Kidney epithelial cell (primary cell): ENCODE measurements at regions not wholly inside any gene's neighbourhood (a gene's known extent, or its start where the extent isn't known, plus 50 kb on each side); places are given as distances from the start of the nearest gene placed in this dataset.

Experiments used
- DNase-seq: peaks from one replicate; pipeline ENCODE4 v3.0.0-alpha.2; 2010; ENCODE audit warnings: low read depth
- H3K27me3 ChIP-seq: 2 replicates; pipeline ENCODE4 v1.6.0; 2011; ENCODE audit warnings: low read length; ENCODE audit not compliant: control insufficient read depth, insufficient read depth
- H3K36me3 ChIP-seq: 2 replicates; pipeline ENCODE4 v1.5.1; 2011; ENCODE audit warnings: low read length; ENCODE audit not compliant: control insufficient read depth, insufficient read depth
- H3K4me3 ChIP-seq: 2 replicates; pipeline ENCODE4 v1.5.1; 2011; ENCODE audit warnings: low read depth, mild to moderate bottlenecking, control low read depth, low read length
- TF ChIP-seq, protein P1 (sequence below): IDR thresholded peaks from 2 replicates; pipeline ENCODE4 v1.5.1; 2011; ENCODE audit warnings: mild to moderate bottlenecking, moderate library complexity, low read length, control low read depth, inconsistent platforms; ENCODE audit not compliant: insufficient read depth, poor library complexity, severe bottlenecking

DNA sequence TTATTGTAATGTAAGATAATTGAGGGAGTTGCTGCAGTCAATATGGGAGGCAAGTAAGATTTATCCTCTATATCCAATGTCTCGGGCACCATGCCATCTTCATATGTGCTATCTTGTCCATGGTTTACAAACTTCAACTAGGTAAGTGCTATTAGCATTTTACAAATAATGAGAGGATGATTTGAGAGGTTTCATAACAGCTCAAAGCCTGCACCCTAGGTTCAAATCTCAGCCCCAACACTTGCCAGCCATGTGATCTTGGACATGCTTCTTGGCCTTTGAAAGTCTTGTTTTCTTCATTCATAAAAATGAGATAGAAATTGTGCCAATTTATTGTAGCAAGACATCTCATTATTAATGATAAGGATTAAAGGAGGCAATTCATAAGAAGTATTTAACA, 108.8 kb downstream of the RND3 start:
- Histone ChIP-seq H3K4me3 (no peak overlapping the region), H3K27me3 (no peaks in the 10 kb centered on the region), H3K36me3 (no peaks in the 10 kb centered on the region)
- TF ChIP-seq, protein P1, sequence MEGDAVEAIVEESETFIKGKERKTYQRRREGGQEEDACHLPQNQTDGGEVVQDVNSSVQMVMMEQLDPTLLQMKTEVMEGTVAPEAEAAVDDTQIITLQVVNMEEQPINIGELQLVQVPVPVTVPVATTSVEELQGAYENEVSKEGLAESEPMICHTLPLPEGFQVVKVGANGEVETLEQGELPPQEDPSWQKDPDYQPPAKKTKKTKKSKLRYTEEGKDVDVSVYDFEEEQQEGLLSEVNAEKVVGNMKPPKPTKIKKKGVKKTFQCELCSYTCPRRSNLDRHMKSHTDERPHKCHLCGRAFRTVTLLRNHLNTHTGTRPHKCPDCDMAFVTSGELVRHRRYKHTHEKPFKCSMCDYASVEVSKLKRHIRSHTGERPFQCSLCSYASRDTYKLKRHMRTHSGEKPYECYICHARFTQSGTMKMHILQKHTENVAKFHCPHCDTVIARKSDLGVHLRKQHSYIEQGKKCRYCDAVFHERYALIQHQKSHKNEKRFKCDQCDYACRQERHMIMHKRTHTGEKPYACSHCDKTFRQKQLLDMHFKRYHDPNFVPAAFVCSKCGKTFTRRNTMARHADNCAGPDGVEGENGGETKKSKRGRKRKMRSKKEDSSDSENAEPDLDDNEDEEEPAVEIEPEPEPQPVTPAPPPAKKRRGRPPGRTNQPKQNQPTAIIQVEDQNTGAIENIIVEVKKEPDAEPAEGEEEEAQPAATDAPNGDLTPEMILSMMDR: no peak
- DNase-seq: no peak

DNA sequence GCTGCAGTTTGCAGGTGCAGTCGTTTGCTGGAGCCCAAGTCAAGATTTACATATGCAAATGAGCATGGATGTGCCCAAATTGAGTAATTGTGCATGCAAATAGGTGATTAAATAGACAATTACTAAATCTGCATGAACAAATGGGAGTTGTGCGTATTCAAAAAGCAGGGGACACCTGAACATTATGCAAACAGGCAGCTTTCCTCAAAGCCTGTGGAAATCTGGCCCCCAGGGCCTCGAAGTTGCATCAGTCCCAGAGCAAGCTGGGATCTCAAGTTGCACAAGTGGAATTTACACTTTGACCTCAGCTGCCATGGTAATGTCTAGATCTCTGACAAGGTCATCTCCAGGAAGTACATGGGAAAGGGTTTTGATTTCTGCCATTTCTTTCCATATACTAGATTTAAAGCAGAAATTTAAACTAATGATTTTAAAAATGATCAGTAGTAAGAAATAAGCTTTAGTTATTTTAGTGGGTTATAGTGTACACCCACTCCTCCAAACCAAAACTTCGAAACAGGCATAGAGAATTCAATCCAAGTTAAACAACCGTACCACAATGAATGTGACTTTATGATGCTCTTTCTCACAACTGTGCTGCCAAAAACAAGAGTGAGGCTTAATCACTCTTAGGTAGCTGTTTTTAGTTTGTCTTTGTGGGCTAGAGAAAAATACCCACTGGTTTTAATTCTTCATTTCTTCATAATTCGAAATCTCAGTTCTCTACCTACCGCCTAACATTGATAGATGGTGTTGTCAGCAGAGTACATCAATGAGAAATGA, 110.7 kb downstream of the RND3 start:
- DNase-seq: no peak
- H3K36me3 ChIP-seq: no peaks in the 10 kb centered on the region
- H3K27me3 ChIP-seq: no peaks in the 10 kb centered on the region
- no peak overlapping the region for H3K4me3 ChIP-seq
- TF ChIP-seq, protein P1: no peak

DNA sequence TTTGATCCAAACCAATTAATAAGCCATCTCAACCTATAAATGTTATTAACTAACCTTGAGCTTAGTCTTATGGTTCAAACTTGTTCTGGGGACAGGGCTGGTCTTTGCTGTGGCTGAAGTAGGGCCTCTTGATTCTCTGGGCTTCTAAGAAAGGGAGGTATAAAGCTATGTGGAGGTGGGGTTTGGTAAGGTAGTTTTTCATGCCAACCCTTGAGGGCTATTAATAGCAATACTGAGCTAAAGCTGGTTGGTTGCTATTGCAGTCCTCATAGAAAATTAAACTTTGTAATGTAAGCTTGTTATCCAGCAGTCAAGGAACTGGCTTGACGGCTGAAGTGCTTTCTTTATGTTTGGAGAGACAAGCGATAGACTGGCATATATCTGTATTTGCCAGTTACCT, 112.1 kb downstream of the RND3 start:
- TF ChIP-seq, protein P1: no peak
- no peak for DNase-seq
- no peaks in the 10 kb centered on the region for H3K36me3 ChIP-seq
- H3K27me3 ChIP-seq: no peaks in the 10 kb centered on the region
- H3K4me3 ChIP-seq: no peak overlapping the region

DNA sequence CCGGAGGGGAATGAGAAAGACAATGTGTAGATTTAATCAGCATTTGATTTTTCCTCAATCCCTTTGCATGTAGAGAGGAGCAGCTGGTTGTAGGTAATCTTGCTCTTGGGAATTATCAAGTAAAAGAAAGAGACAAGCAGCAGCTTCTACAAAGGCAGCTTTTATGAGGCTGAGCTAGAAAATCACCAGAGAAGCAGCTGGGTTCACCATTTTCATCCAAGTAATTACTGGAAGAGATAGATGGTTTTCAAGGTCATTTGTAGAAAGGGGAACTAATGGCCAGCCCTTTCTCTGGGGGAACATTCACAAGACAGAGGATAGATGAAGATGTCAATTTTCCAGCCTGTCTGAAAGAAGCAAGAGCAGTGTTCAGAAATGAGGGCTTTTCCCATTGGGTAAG, 113.0 kb downstream of the RND3 start:
- Histone ChIP-seq H3K27me3 (no peaks in the 10 kb centered on the region), H3K36me3 (no peaks in the 10 kb centered on the region), H3K4me3 (no peak overlapping the region)
- TF ChIP-seq, protein P1: no peak
- no peak for DNase-seq

- no peaks in the 10 kb centered on the region for H3K36me3 ChIP-seq
- no peak for DNase-seq
- TF ChIP-seq, protein P1: no peak
- H3K27me3 ChIP-seq: no peaks in the 10 kb centered on the region
- H3K4me3 ChIP-seq: no peak overlapping the region
Measured at GRCh38 chr2:150373374-150373773, 114.1 kb downstream of the RND3 start.
